SK-N-SH (cell line): ENCODE measurements at regions not wholly inside any gene's neighbourhood (a gene's known extent, or its start where the extent isn't known, plus 50 kb on each side); places are given as distances from the start of the nearest gene placed in this dataset.

Experiments
- CTCF ChIP-seq: fragments of 200-600 bp; sonication (generic); IDR thresholded peaks from 2 replicates; pipeline ENCODE4 v1.6.1; 2017; ENCODE audit warnings: antibody characterized with exemption, mild to moderate bottlenecking, moderate library complexity
- FOXJ3 ChIP-seq: sonication (generic); formaldehyde crosslinking; IDR thresholded peaks from 2 replicates; pipeline ENCODE4 v1.5.1; 2020; ENCODE audit warnings: mild to moderate bottlenecking, missing genetic modification reagents
- FOXM1 ChIP-seq: IDR thresholded peaks from 2 replicates; pipeline ENCODE4 v1.4.0; 2012; ENCODE audit warnings: low read depth, mild to moderate bottlenecking
- JUND ChIP-seq: IDR thresholded peaks from 2 replicates; pipeline ENCODE4 v1.4.0; 2012
- POLR2AphosphoS5 ChIP-seq: IDR thresholded peaks from 2 replicates; pipeline ENCODE4 v1.6.1; 2012; ENCODE audit warnings: low read depth, low read length
- SMC3 ChIP-seq: IDR thresholded peaks from 2 replicates; pipeline ENCODE4 v1.6.1; 2012; ENCODE audit warnings: low read depth, low read length, improper control_type of control experiment
- USF1 ChIP-seq: IDR thresholded peaks from 2 replicates; pipeline ENCODE4 v1.4.0; 2012; ENCODE audit warnings: low read depth, borderline replicate concordance
- YY1 ChIP-seq: IDR thresholded peaks from 2 replicates; pipeline ENCODE4 v1.4.0; 2012; ENCODE audit warnings: low read depth, mild to moderate bottlenecking

- TF ChIP-seq FOXJ3 (CRISPR knock-in tag) (no peak), CTCF (no peak), POLR2AphosphoS5 (no peak), USF1 (no peak), JUND (no peak), FOXM1 (no peak), YY1 (no peak), SMC3 (no peak)
Observed at GRCh38 chr9:81045658-81046057, 643.7 kb downstream of the TLE1 start.
